NK-92 treated with Interleukin-12 subunit alpha and Interleukin-12 subunit beta, amount 100 ng/mL, for 24 hours (cell line): ENCODE measurements at regions not wholly inside any gene's neighbourhood (a gene's known extent, or its start where the extent isn't known, plus 50 kb on each side); places are given as distances from the start of the nearest gene placed in this dataset.

Experiments
- DNase-seq: peaks from one replicate; lab custom pipeline; 2025; lab: John Stamatoyannopoulos, UW

DNA sequence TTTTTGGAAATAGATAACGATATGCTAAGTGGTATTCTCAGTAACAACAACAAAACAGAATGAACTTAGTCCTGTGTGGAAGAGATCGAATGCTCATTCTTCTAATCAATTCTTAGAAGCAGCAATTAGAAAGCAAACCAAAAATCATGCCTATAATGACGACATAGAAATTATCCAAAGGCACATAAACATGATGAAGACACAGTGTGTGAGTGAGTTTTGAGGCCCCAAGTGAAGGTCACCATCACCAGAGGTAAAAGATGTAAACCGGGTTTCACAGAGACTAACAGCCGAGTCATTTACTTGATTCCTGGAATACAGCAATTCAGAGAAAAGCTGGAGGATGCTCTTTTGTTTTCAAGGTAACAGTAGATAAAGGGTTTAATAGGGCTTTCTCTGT is 509.2 kb downstream of the TDRD15 start:
- DNase-seq: no peak

DNA sequence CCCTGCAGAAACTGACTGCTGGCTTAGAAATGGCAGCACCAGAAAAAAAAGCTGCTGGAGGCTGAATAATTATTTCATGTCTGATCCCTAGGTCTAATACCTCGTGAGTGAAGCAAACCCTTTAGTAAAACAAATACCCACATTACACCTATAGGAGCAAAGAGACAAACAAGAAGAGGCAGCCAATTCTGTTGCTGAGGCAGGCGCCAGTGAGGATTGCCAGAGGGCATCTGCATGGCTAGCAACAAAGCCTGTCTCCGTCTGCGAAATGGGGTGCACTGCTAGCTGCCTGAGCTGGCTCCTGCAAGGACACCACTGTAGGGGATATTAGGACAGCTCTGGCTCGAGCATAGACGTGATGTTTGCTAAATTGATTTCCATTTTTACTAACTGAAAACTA is 509.7 kb downstream of the TDRD15 start:
- no peak for DNase-seq

DNA sequence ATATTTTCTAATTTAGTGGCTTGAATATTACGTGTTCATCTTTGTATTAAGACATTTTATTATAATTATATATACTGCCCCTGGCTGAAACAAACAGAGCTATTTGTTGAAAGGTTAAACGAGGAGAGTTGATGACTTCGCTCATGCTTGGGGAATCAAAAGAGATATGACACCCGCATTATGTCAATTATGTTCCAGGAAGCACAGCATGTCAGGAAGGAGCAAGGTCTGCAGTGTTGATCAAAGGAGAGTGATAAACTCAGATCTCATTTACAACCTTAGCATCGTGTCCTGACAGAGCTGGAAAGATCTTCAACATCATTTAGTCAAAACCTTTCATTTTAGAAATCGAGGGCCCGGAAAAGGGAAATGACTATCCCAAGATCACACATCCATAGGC is 510.1 kb downstream of the TDRD15 start:
- no peak for DNase-seq

DNA sequence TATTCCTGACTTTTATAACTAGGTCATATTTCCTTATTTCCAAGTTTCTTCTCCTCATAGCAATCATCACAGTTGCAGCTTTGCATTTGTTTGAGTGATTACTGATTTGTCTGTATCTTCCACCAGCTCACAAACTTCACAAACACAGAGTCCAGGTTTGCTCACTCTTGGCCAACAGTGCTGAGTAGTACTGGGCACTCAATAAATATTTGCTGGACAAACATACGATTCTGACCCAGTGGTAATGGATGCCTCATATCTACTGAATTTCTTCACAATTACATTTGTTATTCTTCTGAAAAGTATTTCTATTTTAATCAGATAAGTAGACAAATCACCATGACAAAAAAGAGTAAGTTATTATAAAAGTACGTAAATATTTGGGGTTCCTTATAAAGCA is 516.3 kb downstream of the TDRD15 start:
- no peak for DNase-seq

DNA sequence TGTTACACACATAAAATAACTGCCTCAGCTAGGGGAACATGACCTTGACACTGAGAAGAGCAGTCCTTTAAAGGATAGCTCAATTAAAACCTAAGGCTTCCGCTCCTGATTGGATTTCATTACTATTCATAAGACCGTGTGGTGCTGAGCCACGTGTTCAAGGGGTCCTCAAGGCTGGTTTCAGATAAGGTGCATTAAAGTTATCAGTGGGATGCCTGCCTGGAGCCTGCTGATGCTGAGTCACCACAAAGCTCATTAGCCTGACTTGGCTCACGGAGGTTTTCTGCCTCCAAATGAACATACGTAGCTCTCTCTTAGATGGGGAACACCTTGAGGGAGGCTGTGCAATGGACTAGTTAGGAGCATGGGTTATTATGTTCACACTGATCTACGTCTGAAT is 518.9 kb downstream of the TDRD15 start:
- no peak for DNase-seq

DNA sequence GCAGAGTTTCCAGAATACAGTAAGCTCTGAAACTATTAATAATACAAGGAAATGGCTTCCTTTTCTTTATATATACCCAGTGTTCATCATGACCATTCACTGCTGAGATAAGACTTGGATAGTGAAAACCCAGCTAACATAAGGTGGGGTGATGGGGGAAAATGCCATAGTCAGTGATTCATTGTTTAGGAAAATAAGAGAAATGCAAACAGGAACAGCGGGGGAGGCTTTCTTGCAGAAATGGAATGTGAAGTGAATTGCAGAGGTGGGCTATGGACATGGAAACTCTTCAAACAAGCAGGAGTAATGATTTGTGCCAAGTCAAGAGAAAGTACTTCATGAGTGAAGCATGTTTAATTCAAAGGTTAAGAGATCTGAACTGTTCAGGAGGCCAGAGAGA is 519.4 kb downstream of the TDRD15 start:
- no peak for DNase-seq

DNA sequence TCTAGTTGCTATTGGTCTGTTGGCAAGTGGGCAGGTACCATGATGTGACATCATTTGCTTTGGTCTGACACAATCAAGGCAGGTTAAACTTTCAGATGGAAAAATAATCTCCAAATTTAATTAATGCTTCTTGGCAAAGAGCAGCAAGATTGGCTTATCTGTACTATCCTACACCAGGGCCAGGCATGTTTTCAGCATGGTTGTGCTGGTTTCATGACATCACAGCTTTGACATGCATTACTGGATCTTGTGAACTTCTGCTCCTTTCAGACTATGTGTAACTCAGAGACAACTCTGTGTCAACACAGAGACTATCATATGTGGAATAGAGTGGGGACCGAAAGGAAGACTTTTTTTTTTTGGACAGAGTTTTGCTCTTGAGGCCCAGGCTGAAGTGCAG is 520.5 kb downstream of the TDRD15 start:
- DNase-seq: no peak

DNA sequence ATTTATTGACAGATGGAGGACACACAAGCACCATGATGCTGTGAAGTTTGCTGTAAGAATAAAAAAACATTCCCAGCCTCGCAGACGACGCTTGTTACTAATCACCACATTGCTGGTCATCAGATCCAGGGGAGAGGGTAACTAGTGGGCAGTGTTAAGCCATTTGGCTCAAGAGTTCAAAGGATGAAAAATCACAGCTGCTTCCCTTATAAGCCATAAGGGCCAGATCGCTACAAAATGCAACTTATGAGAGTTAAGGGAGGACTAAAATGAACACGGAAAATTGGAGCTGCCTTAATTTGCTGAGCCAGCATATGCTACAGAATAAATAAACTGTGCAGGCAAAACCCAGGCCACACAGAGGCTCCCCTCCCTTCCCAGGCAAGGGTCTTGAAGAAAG is 522.6 kb downstream of the TDRD15 start:
- DNase-seq: no peak

DNA sequence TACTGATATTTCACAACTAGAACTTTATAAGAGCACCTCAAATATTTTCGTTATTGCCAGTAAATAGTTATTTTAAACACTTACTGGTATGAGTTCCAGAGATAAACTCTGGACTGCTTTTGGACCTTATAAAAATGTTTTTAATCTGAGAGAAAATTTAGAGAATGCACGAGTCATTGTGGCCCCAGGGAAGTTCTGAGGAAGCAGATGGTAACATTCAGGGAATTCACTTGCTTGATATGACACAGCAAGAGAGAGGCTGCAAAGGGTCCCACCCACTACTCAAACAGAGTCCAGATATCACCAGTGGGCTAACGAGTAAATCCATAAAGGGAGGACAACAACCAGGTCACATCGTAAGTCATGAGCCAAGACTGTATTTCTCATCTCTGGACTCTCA is 526.8 kb downstream of the TDRD15 start:
- DNase-seq: no peak

DNA sequence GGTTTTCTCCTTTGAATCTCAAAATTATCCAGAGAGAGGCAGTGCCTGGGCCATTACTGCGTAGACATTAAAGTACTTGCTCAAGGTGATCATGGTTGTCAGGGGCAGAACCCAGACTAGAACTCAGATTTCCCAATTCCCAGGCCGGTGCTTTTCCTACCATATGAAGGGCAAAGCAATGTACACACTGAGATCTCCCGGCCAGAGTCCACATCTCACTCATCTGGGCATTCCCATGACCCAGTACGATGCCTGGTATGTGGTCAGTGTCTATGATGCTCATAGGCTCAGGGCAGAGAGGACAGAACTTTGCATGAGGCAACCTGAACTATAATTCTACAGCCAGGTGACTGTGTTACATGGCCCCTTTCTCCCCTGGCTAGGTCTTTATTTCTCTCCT is 531.4 kb downstream of the TDRD15 start:
- no peak for DNase-seq

DNA sequence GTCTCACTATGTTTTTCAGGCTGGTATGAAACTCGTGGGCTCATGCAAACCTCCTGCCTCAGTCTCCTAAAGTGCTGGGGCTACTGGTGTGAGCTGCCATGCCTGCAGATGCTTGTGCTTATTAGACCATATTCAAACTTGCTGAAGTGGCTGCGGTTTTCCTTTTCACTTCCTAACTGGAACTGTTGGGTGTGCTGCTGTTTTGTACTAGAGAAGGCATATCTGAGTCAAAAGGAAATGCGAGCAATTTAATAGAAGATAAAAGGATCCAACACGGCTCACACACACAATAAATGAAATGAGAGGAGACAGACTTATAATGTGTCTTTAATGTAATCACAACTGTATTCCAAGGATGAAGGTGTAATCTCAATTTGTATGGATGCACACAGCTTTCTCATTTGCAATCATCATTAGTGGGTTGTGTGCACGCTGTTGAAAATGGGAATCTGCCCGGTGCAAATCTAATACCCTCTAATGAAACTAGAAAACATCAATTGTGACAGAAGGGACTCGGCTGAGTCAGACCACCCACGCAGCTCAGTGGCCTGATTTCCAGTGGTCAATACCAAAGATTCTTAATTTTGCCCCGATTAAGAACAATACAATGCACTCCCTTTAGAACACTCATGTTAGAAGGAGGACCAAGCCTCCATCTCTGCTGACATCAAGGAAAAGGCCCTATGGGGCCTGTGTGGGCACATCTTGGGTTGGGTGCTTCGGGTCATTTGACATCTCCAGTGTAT is 532.7 kb downstream of the TDRD15 start:
- no peak for DNase-seq

DNA sequence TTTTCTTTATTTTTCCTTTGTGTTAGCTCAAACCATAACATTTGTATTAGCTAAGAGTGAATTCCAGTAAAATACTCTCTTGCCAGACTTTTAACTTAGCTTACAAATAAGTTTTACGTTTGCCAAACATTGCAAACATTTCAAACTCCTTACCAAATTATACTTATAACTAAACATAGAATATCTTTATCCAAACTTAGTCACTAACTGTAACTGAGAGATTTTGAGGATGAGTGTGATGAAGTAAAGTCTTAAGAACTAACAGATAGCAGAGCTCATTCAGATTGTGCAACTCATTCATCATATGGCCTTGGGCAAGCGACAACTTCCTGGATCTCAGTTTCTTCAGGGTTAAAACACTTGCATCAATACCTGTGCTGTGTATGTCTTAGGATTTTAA is 533.7 kb downstream of the TDRD15 start:
- no peak for DNase-seq

DNA sequence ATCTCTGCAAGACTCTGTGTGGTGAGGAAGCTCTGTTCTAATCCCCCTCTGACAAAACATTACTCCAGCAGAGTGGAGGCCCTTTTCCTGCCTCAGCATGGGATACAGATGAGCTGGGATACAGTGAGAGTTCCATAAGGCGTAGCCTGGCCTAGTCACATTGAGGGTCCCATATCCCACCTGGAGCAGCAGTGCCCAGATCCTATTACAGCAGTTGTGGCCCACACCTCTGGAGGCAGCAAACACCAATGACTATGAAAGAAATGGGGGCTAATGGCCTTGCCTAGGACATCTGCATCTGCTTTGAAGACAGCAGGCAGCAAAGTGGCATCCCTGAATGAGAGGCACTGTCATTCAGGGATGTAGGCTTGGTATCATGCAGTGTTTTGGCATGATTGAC is 534.5 kb downstream of the TDRD15 start:
- DNase-seq: no peak

DNA sequence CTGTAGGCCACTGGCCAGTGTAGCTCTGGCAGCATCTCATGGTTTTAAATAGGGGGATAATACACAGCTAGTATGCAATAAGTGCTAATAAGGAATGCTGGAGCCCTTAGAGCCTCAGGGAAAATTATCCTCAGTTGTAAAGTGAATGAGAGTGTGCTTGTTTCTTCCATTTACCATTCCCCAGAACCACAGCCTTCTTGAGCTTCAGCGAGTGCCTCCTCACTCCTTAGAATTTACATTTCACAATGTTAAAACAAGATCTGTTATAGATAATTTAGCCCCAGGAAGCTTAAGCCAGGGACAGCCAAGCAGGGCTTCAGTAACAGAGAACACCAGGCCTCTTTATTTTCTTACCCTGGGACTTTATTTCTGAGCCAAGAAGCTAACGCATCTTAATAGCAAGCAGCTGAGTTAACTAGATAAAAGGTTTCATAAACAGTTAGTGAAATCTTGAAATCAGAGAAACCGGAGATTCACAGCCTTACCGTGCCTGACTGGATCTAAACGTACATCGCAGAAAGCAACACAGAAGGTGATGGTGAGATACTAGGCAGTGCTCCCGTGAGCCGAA is 535.2 kb downstream of the TDRD15 start:
- DNase-seq: no peak

DNA sequence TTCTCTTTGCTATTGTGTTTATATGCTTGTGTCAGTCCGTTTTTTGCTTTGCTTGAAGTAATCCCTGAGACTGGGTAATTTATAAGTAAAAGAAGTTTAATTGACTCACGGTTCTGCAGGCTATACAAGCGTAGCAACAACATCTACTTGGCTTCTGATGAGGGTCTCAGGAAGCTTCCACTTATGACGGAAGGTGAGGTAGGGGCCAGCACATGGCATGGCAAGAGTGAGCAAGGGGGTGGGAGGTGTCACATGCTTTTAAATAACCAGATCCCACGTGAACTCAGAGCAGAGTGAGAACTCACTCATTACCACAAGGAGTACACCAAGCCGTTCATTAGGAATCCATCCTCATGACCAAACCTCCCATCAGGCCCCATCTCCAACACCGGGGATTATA is 540.3 kb downstream of the TDRD15 start:
- no peak for DNase-seq

DNA sequence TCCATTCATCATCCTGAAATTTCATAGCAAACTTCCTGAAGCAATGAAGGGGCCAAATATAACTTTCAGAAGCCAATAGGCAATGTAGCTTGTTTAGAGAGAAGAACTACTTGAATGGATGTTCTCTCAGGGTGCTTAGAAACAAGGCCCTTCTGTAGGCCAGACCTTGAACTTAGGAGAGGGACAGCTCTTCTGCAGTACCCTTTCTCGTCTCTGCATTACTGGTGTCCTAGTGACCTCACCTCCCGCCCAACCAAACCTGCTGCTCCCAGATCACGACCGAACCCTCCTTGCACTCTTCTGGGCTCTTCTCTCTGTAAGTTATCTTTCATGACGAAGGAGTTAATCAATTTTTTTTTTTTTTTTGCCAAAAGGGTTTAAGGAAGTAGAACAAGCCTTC is 543.9 kb downstream of the TDRD15 start:
- no peak for DNase-seq

DNA sequence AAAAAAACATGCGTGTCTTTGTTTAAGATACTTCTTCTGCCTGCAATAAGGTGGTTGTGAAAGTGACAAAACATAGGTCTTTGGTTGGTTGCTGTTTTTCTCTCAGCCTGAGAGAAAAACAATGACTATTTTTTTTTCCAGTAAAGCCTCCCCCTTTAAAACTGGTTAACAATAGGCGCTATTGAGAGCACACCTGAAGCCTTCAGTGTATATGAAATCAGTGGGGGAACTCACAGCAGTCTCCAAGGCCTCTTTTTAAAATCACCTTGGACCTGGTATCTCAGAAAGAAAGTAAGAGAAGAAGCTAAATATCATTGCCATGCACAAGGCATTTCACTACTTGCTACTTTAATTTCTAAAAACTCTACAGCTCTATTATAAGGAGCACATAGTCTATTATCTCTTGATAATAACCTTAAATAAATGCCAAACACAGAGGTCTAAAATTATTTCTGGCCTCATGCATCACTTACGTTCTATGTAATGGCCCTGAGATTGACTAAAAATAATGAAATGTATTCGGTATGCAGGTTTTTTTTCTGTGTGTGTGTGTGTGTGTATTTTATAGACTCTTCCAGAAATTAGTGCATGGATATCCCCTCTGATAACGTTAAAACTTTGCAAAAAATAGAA is 544.4 kb downstream of the TDRD15 start:
- no peak for DNase-seq

DNA sequence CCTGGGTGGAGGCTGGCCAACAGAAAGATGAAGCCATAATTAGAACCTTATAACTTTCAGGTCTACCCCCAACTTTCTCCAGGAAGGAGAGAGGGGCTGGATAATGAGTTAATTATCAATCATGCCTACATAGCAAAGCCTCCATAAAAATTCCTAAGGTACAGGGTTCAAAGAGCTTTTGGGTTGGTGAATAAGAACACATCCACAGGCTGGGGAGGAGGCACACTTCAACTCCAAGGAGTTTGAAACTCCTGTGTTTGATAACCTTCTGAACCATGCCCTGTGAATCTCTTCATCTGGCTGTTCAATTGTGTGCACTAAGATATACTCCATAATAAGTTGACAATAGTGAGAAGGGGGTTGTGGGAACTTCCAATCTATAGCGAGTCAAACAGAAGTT is 552.3 kb downstream of the TDRD15 start:
- no peak for DNase-seq

DNA sequence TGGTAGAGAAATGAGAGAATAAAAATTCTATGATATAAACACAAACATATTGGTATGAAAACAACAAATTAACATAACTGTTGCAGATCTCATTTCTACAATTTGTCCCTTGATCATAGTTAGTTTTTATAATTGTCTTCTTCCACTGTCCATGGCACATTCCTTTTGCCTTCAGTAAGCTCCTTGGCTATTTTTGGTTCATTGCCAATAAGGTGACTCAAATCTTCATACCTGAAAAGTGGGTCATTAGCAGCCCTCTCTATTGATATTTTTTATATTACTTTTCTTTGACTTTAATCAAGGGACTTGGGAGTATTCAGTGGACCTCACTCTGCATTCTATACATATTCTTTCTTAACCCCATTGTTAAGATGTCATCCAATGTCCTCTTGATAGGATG is 552.9 kb downstream of the TDRD15 start:
- no peak for DNase-seq

DNA sequence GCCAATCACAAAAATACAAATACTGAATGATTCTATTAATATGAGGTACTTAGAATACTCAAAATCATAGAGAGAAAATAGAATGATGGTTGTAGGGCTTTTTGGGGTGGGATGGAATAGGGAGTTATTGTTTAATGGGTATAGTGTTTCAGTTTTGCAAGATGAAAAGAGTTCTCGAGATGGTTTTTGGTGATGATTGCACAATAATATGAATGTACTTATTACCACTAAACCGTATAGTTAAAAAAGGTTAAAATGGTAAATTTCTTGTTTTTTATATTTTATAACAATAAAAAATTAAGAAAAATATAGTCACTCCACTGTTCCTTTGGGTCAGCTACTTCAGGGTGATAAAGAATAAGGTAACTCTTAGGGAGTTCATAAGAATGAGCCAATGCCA is 560.1 kb downstream of the TDRD15 start:
- DNase-seq: no peak

DNA sequence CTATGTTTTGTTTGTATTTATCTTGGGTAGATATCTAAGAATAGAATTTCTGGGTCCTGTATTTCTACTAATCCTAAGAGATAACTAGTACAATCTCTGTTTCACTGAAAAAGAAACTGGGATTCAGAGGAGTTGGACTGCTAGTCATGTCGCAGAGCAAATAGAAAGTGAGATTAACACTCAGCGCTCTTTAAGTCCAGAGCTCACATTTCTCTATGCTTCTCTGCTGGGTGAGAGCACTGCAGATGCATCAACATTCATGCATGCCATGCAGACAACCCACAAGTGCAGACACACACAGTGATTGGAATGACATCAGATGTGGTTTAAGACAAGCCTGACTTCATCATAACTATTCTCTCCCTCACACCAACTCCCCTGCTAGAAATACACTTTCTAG is 563.8 kb downstream of the TDRD15 start:
- no peak for DNase-seq

DNA sequence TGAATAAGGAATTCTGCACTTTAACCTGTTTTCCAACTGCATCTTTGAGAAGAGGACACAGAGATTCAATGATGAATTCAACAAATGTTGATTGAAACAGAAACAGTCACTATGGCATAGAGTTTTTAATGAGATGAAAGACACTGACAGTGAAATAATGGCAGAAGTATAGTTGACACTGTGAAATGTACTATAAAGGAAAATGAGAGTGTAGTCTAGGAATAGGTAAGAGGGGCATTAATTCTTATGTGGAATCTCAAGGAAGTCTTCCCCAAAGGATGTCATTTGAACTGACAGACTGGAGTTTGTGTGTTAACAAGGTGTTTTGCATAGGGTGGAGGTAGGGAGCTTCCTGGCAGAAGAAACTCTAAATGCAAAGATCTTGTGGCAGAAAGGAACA is 566.2 kb downstream of the TDRD15 start:
- DNase-seq: no peak

DNA sequence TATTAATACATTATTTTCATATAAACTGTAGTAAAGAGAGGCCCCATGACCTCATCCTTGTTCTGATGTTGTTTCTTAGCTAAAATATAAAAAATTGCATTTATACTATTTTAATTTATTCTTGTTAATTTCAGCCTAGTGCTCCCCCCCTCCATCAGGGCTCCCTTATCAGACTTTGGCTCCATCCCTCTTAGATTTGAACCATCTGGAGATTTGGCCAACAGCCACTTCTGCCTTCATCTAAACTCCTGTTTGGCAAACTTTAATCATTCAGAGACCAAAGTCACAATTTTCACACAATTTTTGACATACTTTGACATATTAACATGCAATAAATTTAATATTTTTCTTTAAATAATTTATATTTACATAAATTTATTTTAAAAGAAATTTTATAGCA is 569.3 kb downstream of the TDRD15 start:
- DNase-seq: no peak
